K562 (cell line): ENCODE measurements at regions not wholly inside any gene's neighbourhood (a gene's known extent, or its start where the extent isn't known, plus 50 kb on each side); places are given as distances from the start of the nearest gene placed in this dataset.

ENCODE experiments used
- ATAC-seq: fragments of 200-7000 bp; cut with Tn5 transposase; 3 replicates; pipeline ENCODE4 v1.9.1; 2020; ENCODE audit warnings: moderate library complexity
- BruUV-seq: library from RNA; stranded (reverse); fragments of 400-500 nt; replicated peaks from 2 replicates; lab custom pipeline; 2021; lab: Mats Ljungman, UMichigan
- CTCF ChIA-PET: fragments of 300-600 bp; formaldehyde crosslinking; extraction: SDS; loops from one replicate; lab custom pipeline; 2021; ENCODE audit warnings: low intra/inter-chr PET ratio; lab: Yijun Ruan, JAX
- POLR2A ChIA-PET: fragments of 300-600, 350-650 bp; sonication (Branson Sonifier 250); formaldehyde crosslinking; extraction: SDS; loops from one replicate; lab custom pipeline; 2021; ENCODE audit warnings: antibody characterized with exemption, inconsistent platforms; lab: Yijun Ruan, JAX
- DNase-seq, 4 experiments: peaks; one replicate each; pipeline versions ENCODE4 v3.0.0 to v3.0.0-alpha.2; 2011 to 2018; ENCODE audit warnings: low spot score in 3 of 4, mixed read lengths in 3 of 4; ENCODE audit errors: extremely low read depth in 1 of 4
- FAIRE-seq: peaks from 2 replicates; lab custom pipeline; 2011; peaks lifted over from hg19 to GRCh38; lab: Jason Lieb, UNC
- H2AFZ ChIP-seq: 2 replicates; pipeline ENCODE4 v1.6.0; 2011; ENCODE audit warnings: low read depth, low read length, control low read depth, inconsistent platforms
- H3K27ac ChIP-seq: fragments of 200-600 bp; 3 replicates; pipeline ENCODE4 v1.8.0; 2011; ENCODE audit warnings: low read depth, mild to moderate bottlenecking, control low read depth, inconsistent platforms, low read length, moderate library complexity, mixed read lengths; ENCODE audit errors: extremely low read depth
- H3K27me3 ChIP-seq, 2 experiments: fragments of 300-600 bp in 1 of 2; 2 replicates in 1 of 2; 3 replicates in 1 of 2; pipeline versions ENCODE4 v1.6.0 to v1.8.0; 2011; ENCODE audit warnings: inconsistent platforms in 2 of 2, low read length in 2 of 2, mild to moderate bottlenecking in 1 of 2, mixed read lengths in 1 of 2, moderate library complexity in 1 of 2; ENCODE audit not compliant: control insufficient read depth in 2 of 2, insufficient read depth in 2 of 2
- H3K36me3 ChIP-seq: fragments of 300-600 bp; 3 replicates; pipeline ENCODE4 v1.8.0; 2011; ENCODE audit warnings: mild to moderate bottlenecking, low read length, inconsistent platforms; ENCODE audit not compliant: control insufficient read depth, insufficient read depth
- H3K4me1 ChIP-seq, 2 experiments: fragments of 200-600 bp in 1 of 2; replicated peaks in 1 of 2; 2 replicates in 1 of 2; 3 replicates in 1 of 2; pipeline versions ENCODE4 v1.5.1 to v1.8.0; 2011; ENCODE audit warnings: inconsistent platforms in 2 of 2, low read length in 2 of 2, mild to moderate bottlenecking in 1 of 2, mixed read lengths in 1 of 2, moderate library complexity in 1 of 2; ENCODE audit not compliant: control insufficient read depth in 2 of 2, insufficient read depth in 2 of 2
- H3K4me2 ChIP-seq: 2 replicates; pipeline ENCODE4 v1.6.1; 2011; ENCODE audit warnings: low read length, control low read depth, inconsistent platforms, mixed read lengths; ENCODE audit not compliant: insufficient read depth
- H3K4me3 ChIP-seq: fragments of 200-600 bp; sonication (generic), shearing (Covaris generic); 2 replicates; pipeline ENCODE4 v1.5.1; 2016; ENCODE audit warnings: control low read depth, inconsistent platforms
- H3K79me2 ChIP-seq: fragments of 200-600 bp; 3 replicates; pipeline ENCODE4 v1.8.0; 2011; ENCODE audit warnings: low read length, inconsistent platforms; ENCODE audit not compliant: control insufficient read depth, insufficient read depth
- H3K9ac ChIP-seq, 2 experiments: 2 replicates each; pipeline versions ENCODE4 v1.6.0 to v1.6.1; 2011; ENCODE audit warnings: low read depth in 2 of 2, low read length in 2 of 2, control low read depth in 1 of 2, inconsistent platforms in 1 of 2, mild to moderate bottlenecking in 1 of 2, mixed read lengths in 1 of 2; ENCODE audit not compliant: insufficient read depth in 1 of 2
- H3K9me1 ChIP-seq: one replicate; pipeline ENCODE4 v1.6.0; 2011; ENCODE audit warnings: inconsistent platforms, mild to moderate bottlenecking, low read length, moderate library complexity; ENCODE audit not compliant: control insufficient read depth, insufficient read depth
- H3K9me3 ChIP-seq: replicated peaks from 2 replicates; pipeline ENCODE4 v1.5.1; 2011; ENCODE audit warnings: low read depth, low read length, inconsistent platforms; ENCODE audit not compliant: control insufficient read depth, insufficient read depth
- H4K20me1 ChIP-seq: replicated peaks from 2 replicates; pipeline ENCODE4 v1.6.1; 2011; ENCODE audit warnings: low read length, inconsistent platforms, mixed read lengths; ENCODE audit not compliant: control insufficient read depth, insufficient read depth
- PCBP1 ChIP-seq: fragments of 200-400 bp; formaldehyde crosslinking; IDR thresholded peaks from 2 replicates; pipeline ENCODE4 v1.6.1; 2018; ENCODE audit warnings: mild to moderate bottlenecking, low read depth, low read length; ENCODE audit not compliant: poor library complexity, severe bottlenecking
- PCBP2 ChIP-seq: fragments of 200-400 bp; formaldehyde crosslinking; IDR thresholded peaks from 2 replicates; pipeline ENCODE4 v1.6.1; 2018; ENCODE audit warnings: low read length, low read depth, mild to moderate bottlenecking, moderate library complexity; ENCODE audit not compliant: poor library complexity, severe bottlenecking
- SMARCA5 ChIP-seq: fragments of 450-650 bp; IDR thresholded peaks from 2 replicates; pipeline ENCODE4 v1.6.1; 2016
- ZNF253 ChIP-seq: fragments of 250-450 bp; sonication (Bioruptor Pico); conservative IDR thresholded peaks from 2 replicates; pipeline ENCODE4 v1.6.1; 2021; ENCODE audit warnings: mild to moderate bottlenecking
- WGBS: fragments of 100-300 bp; shearing (Covaris generic); methylation state at CpG from one replicate; pipeline ENCODE4 v1.1.6; 2016; ENCODE audit warnings: low coverage, mixed read lengths; ENCODE audit not compliant: insufficient coverage; ENCODE audit errors: missing lambda C conversion rate; 5-methylcytosine and 5-hydroxymethylcytosine counted together
- in situ Hi-C: fragments of 300-500 bp; cut with MboI; formaldehyde crosslinking; loops from 4 replicates; pipeline ENCODE4 v1.15.0; 2018; ENCODE audit warnings: inconsistent platforms, mixed read lengths
- intact Hi-C: fragments of 100-400 bp; cut with micrococcal nuclease; formaldehyde crosslinking; loops from 2 replicates; pipeline ENCODE4 v1.14.2; 2022

- no peak overlapping the region for H3K4me3 ChIP-seq
- ChIA-PET CTCF (no interaction called here), POLR2A (no interaction called here)
- H4K20me1 ChIP-seq, result no peaks in the 10 kb centered on the region
- no peak overlapping the region for H3K9ac ChIP-seq
- TF ChIP-seq PCBP2, result no peak
- TF ChIP-seq ZNF253 (CRISPR knock-in tag), result no peak
- ATAC-seq, result no peak
- H2AFZ ChIP-seq, result no peak overlapping the region
- 0% methylated on average over 1 of the region's 1 CpG for WGBS
- H3K27me3 ChIP-seq, result no peaks in the 10 kb centered on the region
- H3K4me1 ChIP-seq, result no peaks in the 10 kb centered on the region
- H3K79me2 ChIP-seq, result no peaks in the 10 kb centered on the region
- no peaks in the 10 kb centered on the region for H3K36me3 ChIP-seq
- in situ Hi-C loops (no loop called here), intact Hi-C loops (no loop called here)
- FAIRE-seq, result no peak
- BruUV-seq, result no TSS peak
- H3K4me2 ChIP-seq, result no peak overlapping the region
- H3K27ac ChIP-seq, result no peak overlapping the region
- no peaks in the 10 kb centered on the region for H3K9me1 ChIP-seq
- H3K9me3 ChIP-seq, result no peaks in the 10 kb centered on the region
- no peak for DNase-seq
These were observed 317.0 kb upstream of the DCBLD2 start for GRCh38 chr3:99218468-99218867.

- H3K4me2 ChIP-seq, result no peak overlapping the region
- POLR2A ChIA-PET, result no interaction called here
- in situ Hi-C loops (no loop called here), intact Hi-C loops (no loop called here)
- FAIRE-seq (no peak), DNase-seq (no peak), ATAC-seq (no peak)
- 0% methylated on average over 1 of the region's 1 CpG for WGBS
- no peaks in the 10 kb centered on the region for H3K79me2 ChIP-seq
- CTCF ChIA-PET, result no interaction called here
- no peaks in the 10 kb centered on the region for H3K4me1 ChIP-seq
- no peak overlapping the region for H3K9ac ChIP-seq
- no peak overlapping the region for H3K27ac ChIP-seq
- H4K20me1 ChIP-seq, result no peaks in the 10 kb centered on the region
- no peak overlapping the region for H3K4me3 ChIP-seq
- H3K36me3 ChIP-seq, result no peaks in the 10 kb centered on the region
- H3K9me3 ChIP-seq, result no peaks in the 10 kb centered on the region
- H3K27me3 ChIP-seq, result no peaks in the 10 kb centered on the region
- BruUV-seq, result no TSS peak
- TF ChIP-seq SMARCA5, result no peak
- no peak for TF ChIP-seq PCBP1
- TF ChIP-seq, all 486 proteins: peak for 0
- no peaks in the 10 kb centered on the region for H3K9me1 ChIP-seq
- H2AFZ ChIP-seq, result no peak overlapping the region
These were observed 311.5 kb upstream of the DCBLD2 start for GRCh38 chr3:99212969-99213368.
